ENCODE measurements at regions not wholly inside any gene's neighbourhood (a gene's known extent, or its start where the extent isn't known, plus 50 kb on each side); places are given as distances from the start of the nearest gene placed in this dataset.

DNA sequence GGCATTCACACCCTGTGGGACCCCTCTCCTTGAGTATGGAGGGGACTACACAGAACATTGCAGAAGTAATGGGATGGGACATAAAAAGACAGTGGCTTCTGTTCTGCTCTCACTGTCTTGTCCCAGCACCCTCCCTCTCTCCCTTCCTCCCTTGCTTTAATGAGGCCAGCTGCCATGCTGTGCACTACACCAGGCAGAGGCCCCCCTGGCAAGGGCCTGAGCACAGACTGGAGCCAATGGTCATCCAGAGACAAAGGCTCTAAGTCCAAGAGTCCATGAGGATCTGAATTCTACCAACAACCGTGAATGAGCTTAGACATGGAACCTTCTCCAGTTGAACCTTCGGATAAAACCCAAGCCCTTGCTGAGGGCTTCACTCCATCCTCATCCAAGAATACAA, 263.0 kb downstream of the NDUFA10 start:
- Histone ChIP-seq H3K27ac (ENCODE audit: extremely low read depth, low read depth, low read length) (no peak overlapping the region), H3K4me1 (ENCODE audit: control insufficient read depth, insufficient read depth, low read length) (no peaks in the 10 kb centered on the region), H3K4me3 (ENCODE audit: low read depth, low read length) (no peak overlapping the region), H3K9me3 (ENCODE audit: control insufficient read depth, insufficient read depth, low read depth, low read length) (no peaks in the 10 kb centered on the region), H3K36me3 (ENCODE audit: control insufficient read depth in 2 of 2, insufficient read depth in 1 of 2, low read length in 2 of 2) (no peaks in the 10 kb centered on the region)
- TF ChIP-seq ZNF621 (tag by site-specific recombination; IDR thresholded peaks at IDR 0.05) (no peak), KLF7 (tag by site-specific recombination; IDR thresholded peaks at IDR 0.05; ENCODE audit: borderline replicate concordance) (no peak)
- ChIA-PET POLR2A (no interaction called here), CTCF (no interaction called here)

DNA sequence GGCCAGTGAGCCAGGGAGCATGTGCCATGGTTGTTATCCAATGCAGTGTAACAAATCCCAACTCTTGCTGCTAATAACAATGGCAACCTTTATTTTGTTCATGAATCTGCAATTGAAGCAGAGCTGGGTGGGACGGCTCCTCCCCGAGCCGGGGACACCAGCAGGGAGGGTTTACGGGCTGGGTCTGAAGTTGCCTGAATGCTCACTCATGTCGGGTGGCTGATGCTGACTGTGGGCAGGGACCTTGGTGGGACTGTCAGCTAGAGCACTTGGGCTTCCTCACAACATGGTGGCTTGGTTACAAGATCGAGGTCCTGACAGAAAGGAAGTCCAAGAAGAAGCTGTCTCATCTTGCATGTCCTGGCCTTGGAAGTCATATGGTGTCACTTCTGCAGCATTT, 264.5 kb downstream of the NDUFA10 start:
- H3K27ac ChIP-seq (ENCODE audit: extremely low read depth, low read depth, low read length) = no peak overlapping the region
- H3K36me3 ChIP-seq (ENCODE audit: control insufficient read depth in 2 of 2, insufficient read depth in 1 of 2, low read length in 2 of 2) = no peaks in the 10 kb centered on the region
- TF ChIP-seq ZXDB (tag by site-specific recombination; IDR thresholded peaks at IDR 0.05) (no peak), ZNF214 (tag by site-specific recombination; IDR thresholded peaks at IDR 0.05; ENCODE audit: borderline replicate concordance) (no peak), ZNF341 (tag by site-specific recombination; IDR thresholded peaks at IDR 0.05; ENCODE audit: low read depth) (no peak), ZNF133 (tag by site-specific recombination; IDR thresholded peaks at IDR 0.05) (no peak)
- TF ChIP-seq, protein P1, sequence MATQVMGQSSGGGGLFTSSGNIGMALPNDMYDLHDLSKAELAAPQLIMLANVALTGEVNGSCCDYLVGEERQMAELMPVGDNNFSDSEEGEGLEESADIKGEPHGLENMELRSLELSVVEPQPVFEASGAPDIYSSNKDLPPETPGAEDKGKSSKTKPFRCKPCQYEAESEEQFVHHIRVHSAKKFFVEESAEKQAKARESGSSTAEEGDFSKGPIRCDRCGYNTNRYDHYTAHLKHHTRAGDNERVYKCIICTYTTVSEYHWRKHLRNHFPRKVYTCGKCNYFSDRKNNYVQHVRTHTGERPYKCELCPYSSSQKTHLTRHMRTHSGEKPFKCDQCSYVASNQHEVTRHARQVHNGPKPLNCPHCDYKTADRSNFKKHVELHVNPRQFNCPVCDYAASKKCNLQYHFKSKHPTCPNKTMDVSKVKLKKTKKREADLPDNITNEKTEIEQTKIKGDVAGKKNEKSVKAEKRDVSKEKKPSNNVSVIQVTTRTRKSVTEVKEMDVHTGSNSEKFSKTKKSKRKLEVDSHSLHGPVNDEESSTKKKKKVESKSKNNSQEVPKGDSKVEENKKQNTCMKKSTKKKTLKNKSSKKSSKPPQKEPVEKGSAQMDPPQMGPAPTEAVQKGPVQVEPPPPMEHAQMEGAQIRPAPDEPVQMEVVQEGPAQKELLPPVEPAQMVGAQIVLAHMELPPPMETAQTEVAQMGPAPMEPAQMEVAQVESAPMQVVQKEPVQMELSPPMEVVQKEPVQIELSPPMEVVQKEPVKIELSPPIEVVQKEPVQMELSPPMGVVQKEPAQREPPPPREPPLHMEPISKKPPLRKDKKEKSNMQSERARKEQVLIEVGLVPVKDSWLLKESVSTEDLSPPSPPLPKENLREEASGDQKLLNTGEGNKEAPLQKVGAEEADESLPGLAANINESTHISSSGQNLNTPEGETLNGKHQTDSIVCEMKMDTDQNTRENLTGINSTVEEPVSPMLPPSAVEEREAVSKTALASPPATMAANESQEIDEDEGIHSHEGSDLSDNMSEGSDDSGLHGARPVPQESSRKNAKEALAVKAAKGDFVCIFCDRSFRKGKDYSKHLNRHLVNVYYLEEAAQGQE (tag by site-specific recombination; IDR thresholded peaks at IDR 0.05) = no peak
- TF ChIP-seq, protein P2, sequence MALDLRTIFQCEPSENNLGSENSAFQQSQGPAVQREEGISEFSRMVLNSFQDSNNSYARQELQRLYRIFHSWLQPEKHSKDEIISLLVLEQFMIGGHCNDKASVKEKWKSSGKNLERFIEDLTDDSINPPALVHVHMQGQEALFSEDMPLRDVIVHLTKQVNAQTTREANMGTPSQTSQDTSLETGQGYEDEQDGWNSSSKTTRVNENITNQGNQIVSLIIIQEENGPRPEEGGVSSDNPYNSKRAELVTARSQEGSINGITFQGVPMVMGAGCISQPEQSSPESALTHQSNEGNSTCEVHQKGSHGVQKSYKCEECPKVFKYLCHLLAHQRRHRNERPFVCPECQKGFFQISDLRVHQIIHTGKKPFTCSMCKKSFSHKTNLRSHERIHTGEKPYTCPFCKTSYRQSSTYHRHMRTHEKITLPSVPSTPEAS (tag by site-specific recombination; IDR thresholded peaks at IDR 0.05) = no peak
- ChIA-PET POLR2A (no interaction called here), CTCF (no interaction called here)
- no peaks in the 10 kb centered on the region for H3K9me3 ChIP-seq (ENCODE audit: control insufficient read depth, insufficient read depth, low read depth, low read length)
- no peak overlapping the region for H3K4me3 ChIP-seq (ENCODE audit: low read depth, low read length)
- H3K4me1 ChIP-seq (ENCODE audit: control insufficient read depth, insufficient read depth, low read length) = no peaks in the 10 kb centered on the region

DNA sequence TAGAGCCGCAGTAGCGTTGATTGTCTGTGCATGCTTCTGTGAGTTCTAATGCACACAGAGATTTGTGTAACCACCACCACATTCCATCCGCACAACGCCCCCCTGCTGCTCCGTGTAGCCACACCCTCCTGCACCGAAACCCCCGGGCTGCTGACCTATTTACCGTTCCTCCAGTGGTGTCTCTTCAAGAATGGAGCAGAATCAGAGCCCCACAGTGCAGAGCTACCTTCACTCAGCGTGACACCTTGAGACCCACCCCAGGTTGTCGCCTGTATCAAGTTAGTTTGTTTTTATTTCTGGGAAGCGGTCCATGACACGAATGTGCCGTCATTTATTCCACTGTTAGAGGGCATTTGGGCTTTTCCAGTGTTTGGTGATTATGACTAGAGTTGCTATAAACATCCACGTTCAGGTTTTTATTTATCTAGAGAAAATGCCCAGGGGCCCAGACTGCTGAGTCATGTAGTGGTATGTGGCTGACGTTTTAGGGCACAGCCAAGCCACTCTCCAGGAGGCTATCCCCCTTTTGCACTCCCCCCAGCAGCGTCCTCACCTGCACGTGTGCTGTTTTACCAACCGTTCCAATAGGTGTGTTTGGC, 266.8 kb downstream of the NDUFA10 start:
- Histone ChIP-seq H3K4me1 (ENCODE audit: control insufficient read depth, insufficient read depth, low read length) (no peaks in the 10 kb centered on the region), H3K36me3 (ENCODE audit: control insufficient read depth in 2 of 2, insufficient read depth in 1 of 2, low read length in 2 of 2) (no peaks in the 10 kb centered on the region), H3K4me3 (ENCODE audit: low read depth, low read length) (no peak overlapping the region; the same call in 1 of the 2 replicates), H3K9me3 (ENCODE audit: control insufficient read depth, insufficient read depth, low read depth, low read length) (no peaks in the 10 kb centered on the region), H3K27ac (ENCODE audit: extremely low read depth, low read depth, low read length) (no peak overlapping the region)
- ChIA-PET CTCF (no interaction called here), POLR2A (no interaction called here)
- TF ChIP-seq ZNF404 (tag by site-specific recombination; IDR thresholded peaks at IDR 0.05) (no peak), ZSCAN16 (tag by site-specific recombination; IDR thresholded peaks at IDR 0.05) (no peak), ZNF670 (tag by site-specific recombination; IDR thresholded peaks at IDR 0.05; ENCODE audit: low read depth) (no peak), ZFP37 (tag by site-specific recombination; IDR thresholded peaks at IDR 0.05) (no peak), BCL11B (tag by site-specific recombination; IDR thresholded peaks at IDR 0.05; ENCODE audit: low read depth) (no peak), ZBTB8A (tag by site-specific recombination; IDR thresholded peaks at IDR 0.05) (peak; percentile 42), SALL2 (tag by site-specific recombination; IDR thresholded peaks at IDR 0.05; ENCODE audit: borderline replicate concordance) (no peak), ZNF202 (tag by site-specific recombination; IDR thresholded peaks at IDR 0.05; ENCODE audit: borderline replicate concordance) (no peak), GLIS1 (tag by site-specific recombination; IDR thresholded peaks at IDR 0.05) (peak; percentile 90), ZNF23 (tag by site-specific recombination; IDR thresholded peaks at IDR 0.05; ENCODE audit: borderline replicate concordance) (no peak)
- TF ChIP-seq, protein P3, sequence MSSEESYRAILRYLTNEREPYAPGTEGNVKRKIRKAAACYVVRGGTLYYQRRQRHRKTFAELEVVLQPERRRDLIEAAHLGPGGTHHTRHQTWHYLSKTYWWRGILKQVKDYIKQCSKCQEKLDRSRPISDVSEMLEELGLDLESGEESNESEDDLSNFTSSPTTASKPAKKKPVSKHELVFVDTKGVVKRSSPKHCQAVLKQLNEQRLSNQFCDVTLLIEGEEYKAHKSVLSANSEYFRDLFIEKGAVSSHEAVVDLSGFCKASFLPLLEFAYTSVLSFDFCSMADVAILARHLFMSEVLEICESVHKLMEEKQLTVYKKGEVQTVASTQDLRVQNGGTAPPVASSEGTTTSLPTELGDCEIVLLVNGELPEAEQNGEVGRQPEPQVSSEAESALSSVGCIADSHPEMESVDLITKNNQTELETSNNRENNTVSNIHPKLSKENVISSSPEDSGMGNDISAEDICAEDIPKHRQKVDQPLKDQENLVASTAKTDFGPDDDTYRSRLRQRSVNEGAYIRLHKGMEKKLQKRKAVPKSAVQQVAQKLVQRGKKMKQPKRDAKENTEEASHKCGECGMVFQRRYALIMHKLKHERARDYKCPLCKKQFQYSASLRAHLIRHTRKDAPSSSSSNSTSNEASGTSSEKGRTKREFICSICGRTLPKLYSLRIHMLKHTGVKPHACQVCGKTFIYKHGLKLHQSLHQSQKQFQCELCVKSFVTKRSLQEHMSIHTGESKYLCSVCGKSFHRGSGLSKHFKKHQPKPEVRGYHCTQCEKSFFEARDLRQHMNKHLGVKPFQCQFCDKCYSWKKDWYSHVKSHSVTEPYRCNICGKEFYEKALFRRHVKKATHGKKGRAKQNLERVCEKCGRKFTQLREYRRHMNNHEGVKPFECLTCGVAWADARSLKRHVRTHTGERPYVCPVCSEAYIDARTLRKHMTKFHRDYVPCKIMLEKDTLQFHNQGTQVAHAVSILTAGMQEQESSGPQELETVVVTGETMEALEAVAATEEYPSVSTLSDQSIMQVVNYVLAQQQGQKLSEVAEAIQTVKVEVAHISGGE (tag by site-specific recombination; conservative IDR thresholded peaks at IDR 0.05; ENCODE audit: low read depth) = no peak
- TF ChIP-seq, protein P4, sequence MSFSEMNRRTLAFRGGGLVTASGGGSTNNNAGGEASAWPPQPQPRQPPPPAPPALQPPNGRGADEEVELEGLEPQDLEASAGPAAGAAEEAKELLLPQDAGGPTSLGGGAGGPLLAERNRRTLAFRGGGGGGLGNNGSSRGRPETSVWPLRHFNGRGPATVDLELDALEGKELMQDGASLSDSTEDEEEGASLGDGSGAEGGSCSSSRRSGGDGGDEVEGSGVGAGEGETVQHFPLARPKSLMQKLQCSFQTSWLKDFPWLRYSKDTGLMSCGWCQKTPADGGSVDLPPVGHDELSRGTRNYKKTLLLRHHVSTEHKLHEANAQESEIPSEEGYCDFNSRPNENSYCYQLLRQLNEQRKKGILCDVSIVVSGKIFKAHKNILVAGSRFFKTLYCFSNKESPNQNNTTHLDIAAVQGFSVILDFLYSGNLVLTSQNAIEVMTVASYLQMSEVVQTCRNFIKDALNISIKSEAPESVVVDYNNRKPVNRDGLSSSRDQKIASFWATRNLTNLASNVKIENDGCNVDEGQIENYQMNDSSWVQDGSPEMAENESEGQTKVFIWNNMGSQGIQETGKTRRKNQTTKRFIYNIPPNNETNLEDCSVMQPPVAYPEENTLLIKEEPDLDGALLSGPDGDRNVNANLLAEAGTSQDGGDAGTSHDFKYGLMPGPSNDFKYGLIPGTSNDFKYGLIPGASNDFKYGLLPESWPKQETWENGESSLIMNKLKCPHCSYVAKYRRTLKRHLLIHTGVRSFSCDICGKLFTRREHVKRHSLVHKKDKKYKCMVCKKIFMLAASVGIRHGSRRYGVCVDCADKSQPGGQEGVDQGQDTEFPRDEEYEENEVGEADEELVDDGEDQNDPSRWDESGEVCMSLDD (tag by site-specific recombination; IDR thresholded peaks at IDR 0.05) = no peak

All from HEK293 (cell line).